ENCODE measurements at regions not wholly inside any gene's neighbourhood (a gene's known extent, or its start where the extent isn't known, plus 50 kb on each side); places are given as distances from the start of the nearest gene placed in this dataset.
A peak's percentile ranks its signal among the peaks of the same experiment; 100 is the strongest.

- TF ChIP-seq CUX1 (CRISPR knock-in tag; IDR thresholded peaks at IDR 0.05), result no peak
- TF ChIP-seq ZNF57 (CRISPR knock-in tag; IDR thresholded peaks at IDR 0.05), result no peak
These were observed 68.6 kb upstream of the RESF1 start (continued) for GRCh38 chr12:31890295-31891285.

DNA sequence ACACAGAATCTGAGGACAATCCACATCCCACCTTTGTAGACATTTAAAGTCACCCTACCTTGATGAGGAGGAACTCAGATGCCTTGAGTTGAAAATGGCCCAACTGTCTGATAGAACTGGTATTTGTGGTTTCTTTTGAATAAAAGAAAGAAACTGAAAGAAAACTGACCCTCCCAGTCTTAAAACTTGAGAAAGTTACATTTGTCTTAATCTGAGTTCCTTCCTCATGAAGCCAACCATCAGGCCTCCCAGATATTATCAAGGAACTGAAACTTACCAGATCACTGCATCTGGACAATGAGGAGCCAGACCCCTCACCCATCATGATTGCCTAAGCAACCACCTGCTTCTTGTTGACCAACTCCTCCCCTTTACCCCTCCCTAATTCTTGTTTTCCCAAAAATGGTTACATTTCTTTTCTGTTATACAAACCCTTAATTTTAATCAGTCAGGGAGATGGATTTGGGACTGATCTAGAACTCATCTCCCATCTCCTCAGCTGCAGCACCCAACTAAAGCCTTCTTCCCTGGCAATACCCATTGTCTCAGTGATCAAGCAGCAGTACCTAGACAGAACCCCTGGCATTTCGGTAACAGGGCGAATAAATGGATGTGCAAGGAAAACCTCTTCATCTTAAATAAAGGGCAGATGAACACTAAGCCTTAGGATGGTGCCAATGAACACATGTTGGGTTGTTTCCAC, 72.0 kb upstream of the RESF1 start:
- Histone ChIP-seq H4K20me1 (replicated peaks; ENCODE audit: control insufficient read depth, insufficient read depth, low read length) (no peaks in the 10 kb centered on the region), H3K9ac (ENCODE audit: insufficient read depth in 1 of 2, low read depth in 2 of 2, low read length in 2 of 2) (no peak overlapping the region), H3K9me1 (ENCODE audit: control insufficient read depth, insufficient read depth, low read length) (no peaks in the 10 kb centered on the region), H3K4me3 (no peak overlapping the region), H3K9me3 (replicated peaks; ENCODE audit: control insufficient read depth, insufficient read depth, low read depth, low read length) (peaks cover 18% of the 10 kb centered on the region), H3K36me3 (ENCODE audit: control insufficient read depth, insufficient read depth, low read length) (no peaks in the 10 kb centered on the region), H3K27ac (ENCODE audit: extremely low read depth, low read depth, low read length) (no peak overlapping the region), H3K27me3 (ENCODE audit: control insufficient read depth in 2 of 2, insufficient read depth in 2 of 2, low read length in 2 of 2) (no peaks in the 10 kb centered on the region), H3K4me2 (ENCODE audit: insufficient read depth, low read length) (no peak overlapping the region), H3K4me1 (replicated peaks in 1 of 2; ENCODE audit: control insufficient read depth in 2 of 2, insufficient read depth in 2 of 2, low read length in 2 of 2) (no peaks in the 10 kb centered on the region), H2AFZ (ENCODE audit: low read depth, low read length) (no peak overlapping the region), H3K79me2 (ENCODE audit: control insufficient read depth, insufficient read depth, low read length) (no peaks in the 10 kb centered on the region)
- CTCF ChIA-PET (ENCODE audit: low intra/inter-chr PET ratio), result no interaction called here
- intact Hi-C loops (cut with micrococcal nuclease) (no loop called here), in situ Hi-C loops (cut with MboI) (no loop called here)
- POLR2A ChIA-PET, result no interaction called here
- ATAC-seq (no peak), DNase-seq (ENCODE audit: extremely low read depth in 1 of 4, low spot score in 3 of 4) (no peak), FAIRE-seq (peak; percentile 52)
- WGBS (ENCODE audit: insufficient coverage, low coverage, missing lambda C conversion rate), result 8% methylated on average over 2 of the region's 2 CpGs
- no TSS peak for BruUV-seq (replicated peaks)
- TF ChIP-seq RBFOX2 (IDR thresholded peaks at IDR 0.05; ENCODE audit: low read depth, low read length) (no peak), KLF16 (IDR thresholded peaks at IDR 0.05) (no peak), ZNF282 (CRISPR knock-in tag; IDR thresholded peaks at IDR 0.05) (no peak), ZNF124 (CRISPR knock-in tag; IDR thresholded peaks at IDR 0.05) (peak; percentile 88; the same call in 1 of the 2 replicates), ZNF316 (IDR thresholded peaks at IDR 0.05) (no peak), POU5F1 (IDR thresholded peaks at IDR 0.05; ENCODE audit: borderline replicate concordance, low read depth, low read length, partially characterized antibody) (no peak), LEF1 (IDR thresholded peaks at IDR 0.05) (no peak), NFE2L1 (tag; IDR thresholded peaks at IDR 0.05; ENCODE audit: borderline replicate concordance, low read depth) (no peak), TAF9B (IDR thresholded peaks at IDR 0.05; ENCODE audit: partially characterized antibody) (no peak), ZBTB17 (CRISPR knock-in tag; IDR thresholded peaks at IDR 0.05) (no peak), EZH2 (IDR thresholded peaks at IDR 0.05; ENCODE audit: borderline replicate concordance, low read depth, low read length) (no peak), RCOR1 (IDR thresholded peaks at IDR 0.05; ENCODE audit: borderline replicate concordance in 1 of 2, low read depth in 2 of 2, low read length in 2 of 2) (no peak), CBX3 (IDR thresholded peaks at IDR 0.05; ENCODE audit: borderline replicate concordance in 1 of 2, low read length in 2 of 2) (peak in 1 of 2 experiments; percentile 22; a peak in 1 of 3 replicates), GTF2A2 (tag; IDR thresholded peaks at IDR 0.05) (no peak)

Measured in K562 (cell line).